Fibroblast of skin of left biceps (primary cell): ENCODE measurements at regions not wholly inside any gene's neighbourhood (a gene's known extent, or its start where the extent isn't known, plus 50 kb on each side); places are given as distances from the start of the nearest gene placed in this dataset.

ENCODE experiments used
- DNase-seq, 2 experiments: peaks; one replicate each; pipeline ENCODE4 v3.0.0-alpha.2; 2013; ENCODE audit warnings: low read depth in 2 of 2

- DNase-seq: no peak
Measured at GRCh38 chr2:5332925-5333324, 359.3 kb upstream of the SOX11 start.

DNA sequence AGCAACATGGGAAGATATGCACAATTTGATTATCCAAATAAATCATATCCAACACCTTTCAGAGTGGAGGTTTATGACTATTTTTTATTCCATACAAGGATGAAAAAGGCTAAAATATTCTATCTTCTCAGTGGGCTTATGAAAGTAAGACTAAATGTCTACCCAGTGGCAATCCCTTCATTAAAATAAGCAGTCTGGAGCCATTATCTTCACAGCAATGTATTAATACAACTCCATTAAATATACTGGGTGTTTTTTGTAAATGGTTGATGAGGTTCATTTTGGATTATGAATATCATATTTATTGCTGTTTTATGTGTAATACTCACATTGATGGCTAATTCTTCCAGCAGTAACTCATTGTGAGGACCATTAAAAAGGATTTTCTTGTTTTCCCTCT is 352.7 kb upstream of the SOX11 start:
- DNase-seq: no peak

DNA sequence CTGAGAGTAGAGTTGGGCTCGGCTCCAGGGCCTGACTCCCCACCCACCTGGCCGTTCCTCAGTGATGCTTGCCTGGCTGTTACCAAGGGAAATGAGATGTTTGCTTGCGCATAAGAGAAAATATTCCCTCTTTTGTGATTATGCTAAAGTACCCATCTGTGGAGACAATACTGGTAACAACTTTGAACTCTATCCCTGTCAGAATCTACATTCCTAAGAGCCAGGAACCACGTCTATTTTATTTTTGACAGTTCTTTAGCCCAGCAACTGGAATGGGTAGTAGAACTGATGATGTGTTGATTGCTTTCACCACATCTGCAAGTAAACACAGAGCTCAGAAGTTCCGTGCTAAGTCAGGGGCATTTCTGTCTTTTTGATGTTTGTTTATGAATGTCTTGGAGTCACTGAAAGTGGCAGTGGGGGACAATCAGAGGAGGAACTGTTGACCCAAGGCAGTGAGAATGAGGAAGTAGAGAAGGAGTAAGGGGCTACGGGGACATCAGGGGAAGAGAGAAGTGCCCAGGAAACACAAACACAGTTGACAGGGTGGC is 348.3 kb upstream of the SOX11 start:
- DNase-seq: no peak

DNA sequence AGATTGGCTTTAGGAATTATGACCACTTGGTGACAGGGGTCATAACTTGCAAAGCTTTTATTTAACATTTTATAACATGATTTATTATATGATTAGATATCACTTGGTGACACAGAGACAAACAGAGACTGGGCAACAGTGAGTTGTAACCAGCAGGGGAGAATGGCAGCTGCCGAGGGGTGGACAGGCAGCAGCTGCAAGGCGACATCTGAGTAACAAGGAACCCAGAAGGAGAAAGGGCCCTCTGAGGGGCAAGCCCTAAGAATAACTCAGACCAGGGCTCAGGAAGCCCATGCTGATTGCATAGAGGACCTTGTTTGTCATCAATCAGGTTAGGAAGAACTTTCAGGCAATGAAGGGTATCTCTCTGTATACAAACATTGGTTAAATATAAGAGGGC is 339.9 kb upstream of the SOX11 start:
- DNase-seq: no peak

DNA sequence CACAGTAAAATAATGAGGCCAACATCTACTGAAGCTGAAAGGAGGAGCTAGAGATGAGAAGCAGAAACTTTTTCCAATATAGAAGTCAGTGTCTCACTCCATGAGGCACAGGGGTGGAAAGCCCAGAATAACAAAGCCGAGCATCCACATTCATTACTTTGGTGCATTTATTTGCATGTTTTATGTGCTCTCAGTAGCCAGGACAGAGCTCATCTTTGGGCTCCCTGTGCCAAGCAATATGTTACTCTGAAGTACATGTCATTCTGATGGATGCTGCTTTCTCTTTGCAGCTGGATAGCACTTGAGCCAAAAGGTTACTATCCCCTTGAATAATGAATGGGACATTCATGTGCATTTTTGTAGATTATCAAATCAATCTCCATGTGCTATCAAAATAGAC is 338.6 kb upstream of the SOX11 start:
- DNase-seq: no peak

- no peak for DNase-seq
Measured at GRCh38 chr2:5359397-5359796, 332.8 kb upstream of the SOX11 start.

GRCh38 chr2:5360081-5360480 is 332.1 kb upstream of the SOX11 start:
- no peak for DNase-seq

DNA sequence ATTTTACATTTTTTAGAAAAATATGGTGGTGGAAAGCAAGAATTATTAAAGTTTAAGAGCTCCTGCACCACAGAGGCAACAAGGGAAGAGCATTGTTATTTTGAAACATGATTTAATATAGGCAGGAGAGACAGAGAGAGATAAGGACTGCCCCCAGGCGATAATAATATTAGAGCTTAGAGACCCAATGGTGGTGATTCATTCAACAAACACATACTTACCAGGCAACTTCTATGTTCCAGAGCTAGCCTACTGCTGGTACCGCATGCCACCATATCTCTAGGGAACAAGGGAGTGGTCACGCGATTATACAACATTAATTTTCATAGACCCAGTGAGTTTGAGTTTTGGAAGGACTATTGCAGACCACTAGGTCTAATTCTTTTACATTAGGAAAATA is 327.8 kb upstream of the SOX11 start:
- DNase-seq: no peak

- peak in 1 of 2 experiments; percentile 12 for DNase-seq
Measured at GRCh38 chr2:5365871-5366461, 326.2 kb upstream of the SOX11 start.

DNA sequence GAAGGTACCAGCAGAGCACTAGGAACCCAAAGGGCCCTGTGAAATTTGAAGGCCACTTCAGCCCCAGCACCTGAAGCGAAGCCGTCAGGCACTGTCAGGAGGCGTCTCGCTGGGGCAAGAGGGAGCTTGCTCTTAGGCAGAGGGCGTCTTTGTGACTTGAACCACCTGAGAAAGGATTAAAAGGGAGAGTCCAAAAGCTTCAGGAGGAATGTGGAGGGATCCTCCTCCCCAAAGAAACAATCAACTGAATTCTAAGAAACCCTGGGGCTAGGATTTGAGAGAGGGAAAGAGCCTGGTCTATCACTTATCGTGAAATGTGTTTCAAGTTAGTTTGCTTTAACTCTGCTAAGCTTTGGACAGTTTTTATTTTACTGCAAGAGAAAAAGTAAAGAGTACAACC is 324.9 kb upstream of the SOX11 start:
- no peak for DNase-seq

DNA sequence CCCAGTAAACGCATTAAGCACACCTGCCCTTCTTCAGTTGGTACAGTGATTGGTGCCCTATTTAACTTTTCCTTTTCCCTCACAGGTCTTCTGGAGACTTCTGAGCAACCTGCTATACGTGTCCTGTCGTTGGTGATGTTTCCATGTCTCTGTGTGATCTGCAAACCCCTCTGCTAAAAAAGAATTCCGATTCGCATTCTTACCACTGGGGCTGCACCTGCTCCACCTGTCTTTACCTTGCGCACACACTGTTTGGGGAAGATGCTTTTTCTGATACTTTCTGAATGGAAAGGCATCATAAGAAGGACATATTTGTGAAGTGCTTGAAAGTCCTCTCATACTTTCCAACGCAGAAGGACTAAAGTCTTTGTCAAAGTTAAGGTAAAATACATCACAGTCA is 323.9 kb upstream of the SOX11 start:
- DNase-seq: no peak

- DNase-seq: no peak
Measured at GRCh38 chr2:5369510-5369909, 322.7 kb upstream of the SOX11 start.

DNA sequence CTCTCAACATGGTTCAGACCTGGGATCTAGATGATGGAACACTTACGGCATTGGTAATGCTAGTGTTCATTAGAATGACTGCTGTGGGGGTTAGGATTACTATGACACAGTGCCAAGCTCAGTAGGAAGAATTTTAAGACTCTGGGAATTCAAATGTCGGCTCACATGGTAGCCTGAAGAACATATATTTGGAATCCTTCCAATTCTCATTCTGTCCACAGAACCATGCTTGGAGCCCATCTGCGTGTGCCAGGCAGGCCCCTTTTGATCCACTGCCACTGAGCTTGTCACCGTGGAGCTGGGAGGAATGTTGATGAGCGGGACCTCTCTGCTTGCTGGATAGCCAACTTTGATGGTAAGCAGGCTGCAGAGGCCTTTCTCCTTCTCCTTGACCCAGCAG is 322.0 kb upstream of the SOX11 start:
- DNase-seq: no peak

GRCh38 chr2:5372141-5372540 is 320.0 kb upstream of the SOX11 start:
- DNase-seq: no peak

GRCh38 chr2:5373200-5373599 is 319.0 kb upstream of the SOX11 start:
- DNase-seq: no peak

DNA sequence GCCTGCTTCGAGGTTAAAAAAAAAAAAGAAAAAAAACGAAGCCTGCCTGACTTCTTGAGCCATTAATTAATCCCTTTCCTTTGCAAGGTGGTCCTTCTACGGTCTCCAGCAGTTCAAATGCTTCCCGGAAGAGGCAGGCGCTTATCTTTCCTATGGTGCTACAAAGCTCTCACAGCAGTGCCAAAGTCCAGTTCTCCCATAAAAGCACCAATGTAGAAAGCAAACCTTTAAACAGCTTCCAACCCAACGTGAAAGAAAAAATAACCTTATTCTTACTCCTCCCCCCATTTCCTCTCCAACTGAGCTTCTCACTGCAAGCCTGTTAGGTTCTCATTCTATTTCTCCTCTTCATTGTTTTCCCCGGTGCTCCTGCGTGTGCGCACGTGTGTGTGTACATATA is 317.4 kb upstream of the SOX11 start:
- no peak for DNase-seq

GRCh38 chr2:5377323-5377722 is 314.9 kb upstream of the SOX11 start:
- no peak for DNase-seq

DNA sequence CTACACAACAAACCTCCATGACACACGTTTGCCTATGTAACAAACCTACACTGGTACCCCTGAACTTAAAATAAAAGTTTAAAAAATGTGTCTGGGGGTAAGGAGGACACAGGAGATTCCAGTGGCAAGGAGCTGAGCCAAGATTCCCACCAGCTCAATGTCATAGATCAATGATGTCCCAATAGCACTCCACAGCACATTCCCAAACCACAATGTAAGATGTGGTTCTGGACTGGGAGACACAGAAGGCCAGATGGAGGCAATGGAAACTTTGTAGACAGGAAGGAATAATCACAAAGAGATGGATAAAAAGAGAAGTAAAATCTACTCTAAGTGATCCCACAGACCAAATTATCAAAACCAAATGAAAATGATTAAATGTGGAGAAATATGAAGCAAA is 312.4 kb upstream of the SOX11 start:
- peak; percentile 17 to 19 for DNase-seq

DNA sequence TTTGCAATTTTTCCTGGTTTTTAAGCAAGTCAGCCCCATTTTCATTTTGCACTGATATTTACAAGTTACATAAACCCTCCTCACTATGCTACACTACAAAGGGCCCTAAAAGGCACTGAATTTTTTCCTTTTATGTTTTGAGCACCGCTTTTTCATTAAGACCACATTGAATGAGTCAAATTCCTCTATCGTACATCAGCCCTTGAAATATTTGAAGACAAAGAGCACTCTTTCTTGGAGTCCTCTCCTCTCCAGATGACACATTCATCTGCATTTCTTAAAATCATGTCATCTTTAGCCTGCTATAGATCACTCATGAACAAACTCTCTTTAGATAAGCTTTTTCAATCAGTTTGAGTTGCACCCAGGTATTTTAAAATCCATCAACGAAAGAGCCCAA is 306.6 kb upstream of the SOX11 start:
- DNase-seq: no peak

- no peak for DNase-seq
Measured at GRCh38 chr2:5387406-5387805, 304.8 kb upstream of the SOX11 start.

GRCh38 chr2:5389740-5390139 is 302.4 kb upstream of the SOX11 start:
- DNase-seq: no peak

- DNase-seq: no peak
Measured at GRCh38 chr2:5391362-5391761, 300.8 kb upstream of the SOX11 start.

DNA sequence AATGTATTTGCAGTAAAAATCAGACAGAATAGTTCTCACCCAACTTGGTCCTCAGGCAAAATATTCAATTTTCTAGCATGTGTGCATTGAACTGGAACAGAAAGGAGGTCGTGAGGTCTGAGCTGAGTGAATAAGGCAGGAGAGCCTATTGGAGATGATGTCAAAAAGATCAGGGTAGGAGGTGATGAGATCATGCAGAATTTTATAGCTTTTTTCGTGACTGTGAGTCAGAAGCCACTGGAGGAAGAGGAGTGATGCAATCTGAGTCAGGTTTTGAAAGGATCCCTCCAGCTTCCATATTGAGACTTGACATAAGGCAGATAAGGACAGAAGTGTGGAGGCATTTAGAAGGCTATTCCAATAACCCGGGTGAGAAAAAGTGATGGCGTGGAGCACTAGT is 299.5 kb upstream of the SOX11 start:
- no peak for DNase-seq

- DNase-seq: no peak
Measured at GRCh38 chr2:5393474-5393873, 298.7 kb upstream of the SOX11 start.
